ENCODE measurements at regions not wholly inside any gene's neighbourhood (a gene's known extent, or its start where the extent isn't known, plus 50 kb on each side); places are given as distances from the start of the nearest gene placed in this dataset.

DNA sequence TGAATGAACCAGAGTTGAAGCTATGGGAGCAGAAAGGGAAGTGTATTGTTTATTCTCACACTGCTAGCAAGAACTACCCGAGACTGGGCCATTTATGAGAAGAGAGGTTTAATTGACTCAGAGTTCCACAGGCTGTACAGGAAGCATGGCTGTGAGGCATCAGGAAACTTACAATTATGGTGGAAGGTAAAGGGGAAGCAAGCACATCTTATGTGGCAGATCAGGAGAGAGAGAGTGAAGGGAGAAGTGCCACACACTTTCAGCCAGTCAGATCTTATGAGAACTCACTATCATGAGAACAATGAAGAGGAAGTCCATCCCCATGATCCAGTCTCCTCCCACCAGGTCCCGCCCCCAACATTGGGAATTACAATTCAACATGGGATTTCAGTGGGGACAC, 383.2 kb upstream of the SLC14A2 start:
- TF ChIP-seq, protein P1, sequence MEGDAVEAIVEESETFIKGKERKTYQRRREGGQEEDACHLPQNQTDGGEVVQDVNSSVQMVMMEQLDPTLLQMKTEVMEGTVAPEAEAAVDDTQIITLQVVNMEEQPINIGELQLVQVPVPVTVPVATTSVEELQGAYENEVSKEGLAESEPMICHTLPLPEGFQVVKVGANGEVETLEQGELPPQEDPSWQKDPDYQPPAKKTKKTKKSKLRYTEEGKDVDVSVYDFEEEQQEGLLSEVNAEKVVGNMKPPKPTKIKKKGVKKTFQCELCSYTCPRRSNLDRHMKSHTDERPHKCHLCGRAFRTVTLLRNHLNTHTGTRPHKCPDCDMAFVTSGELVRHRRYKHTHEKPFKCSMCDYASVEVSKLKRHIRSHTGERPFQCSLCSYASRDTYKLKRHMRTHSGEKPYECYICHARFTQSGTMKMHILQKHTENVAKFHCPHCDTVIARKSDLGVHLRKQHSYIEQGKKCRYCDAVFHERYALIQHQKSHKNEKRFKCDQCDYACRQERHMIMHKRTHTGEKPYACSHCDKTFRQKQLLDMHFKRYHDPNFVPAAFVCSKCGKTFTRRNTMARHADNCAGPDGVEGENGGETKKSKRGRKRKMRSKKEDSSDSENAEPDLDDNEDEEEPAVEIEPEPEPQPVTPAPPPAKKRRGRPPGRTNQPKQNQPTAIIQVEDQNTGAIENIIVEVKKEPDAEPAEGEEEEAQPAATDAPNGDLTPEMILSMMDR (IDR thresholded peaks at IDR 0.05), result no peak
- TF ChIP-seq POLR2A (IDR thresholded peaks at IDR 0.05) (no peak), EP300 (IDR thresholded peaks at IDR 0.05) (no peak)

Data from ovary (tissue), 3 donors.